B cell (primary cell): ENCODE measurements at regions not wholly inside any gene's neighbourhood (a gene's known extent, or its start where the extent isn't known, plus 50 kb on each side); places are given as distances from the start of the nearest gene placed in this dataset.

ENCODE experiments used
- ATAC-seq: fragments of 200-7000 bp; cut with Tn5 transposase; one replicate; pipeline ENCODE4 v1.10.0; 2021; ENCODE audit warnings: low read depth, mild to moderate bottlenecking, moderate number of reproducible peaks, moderate library complexity
- CTCF ChIA-PET: fragments of 350-600 bp; sonication (Branson Sonifier 250); formaldehyde crosslinking; loops from one replicate; lab custom pipeline; 2021; ENCODE audit warnings: antibody characterized with exemption, inconsistent platforms; lab: Charles Lee
- POLR2A ChIA-PET: fragments of 350-600 bp; sonication (Branson Sonifier 250); formaldehyde crosslinking; loops from one replicate; lab custom pipeline; 2021; ENCODE audit warnings: antibody characterized with exemption; lab: Charles Lee
- DNase-seq: peaks from one replicate; pipeline ENCODE4 v3.0.0; 2013
- H2AFZ ChIP-seq: 2 replicates; pipeline ENCODE4 v1.6.1; 2012; ENCODE audit warnings: mild to moderate bottlenecking, low read depth, low read length; ENCODE audit not compliant: insufficient read depth, poor library complexity, severe bottlenecking
- H3K27ac ChIP-seq, 2 donors: 1 replicate in 1 of 2; 2 replicates in 1 of 2; pipeline ENCODE4 v1.5.1; 2012 to 2013; ENCODE audit warnings: low read length in 2 of 2, mild to moderate bottlenecking in 2 of 2, moderate library complexity in 1 of 2
- H3K27me3 ChIP-seq, 4 experiments: fragments of 200-600 bp in 1 of 4; sonication (generic) in 1 of 4; replicated peaks in 1 of 4; 1 replicate in 2 of 4; 2 replicates in 2 of 4; pipeline versions ENCODE4 v1.6.1 to v1.7.0; 2013 to 2016; ENCODE audit warnings: low read length in 3 of 4, mild to moderate bottlenecking in 2 of 4, mixed read lengths in 1 of 4, moderate library complexity in 1 of 4; ENCODE audit not compliant: insufficient read depth in 4 of 4, control insufficient read depth in 3 of 4; ENCODE audit errors: control extremely low read depth in 1 of 4
- H3K36me3 ChIP-seq, 2 experiments: replicated peaks in 1 of 2; 1 replicate in 1 of 2; 2 replicates in 1 of 2; pipeline versions ENCODE4 v1.6.1 to v1.7.1; 2013; ENCODE audit warnings: low read length in 1 of 2; ENCODE audit not compliant: insufficient read depth in 2 of 2, control insufficient read depth in 1 of 2; ENCODE audit errors: control extremely low read depth in 1 of 2, extremely low read depth in 1 of 2
- H3K4me1 ChIP-seq, 2 donors: fragments of 200-600 bp in 1 of 2; sonication (generic) in 1 of 2; 1 replicate in 1 of 2; 2 replicates in 1 of 2; pipeline versions ENCODE4 v1.5.1 to v1.6.1; 2013 to 2017; ENCODE audit warnings: low read length in 2 of 2; ENCODE audit not compliant: control insufficient read depth in 2 of 2, insufficient read depth in 2 of 2
- H3K4me2 ChIP-seq: replicated peaks from 2 replicates; pipeline ENCODE3; 2012; ENCODE audit warnings: mild to moderate bottlenecking, low read depth, low read length; ENCODE audit not compliant: poor library complexity, severe bottlenecking
- H3K4me3 ChIP-seq, 5 experiments: fragments of 200-600 bp in 1 of 5; sonication (generic) in 1 of 5; 1 replicate in 3 of 5; 2 replicates in 2 of 5; pipeline versions ENCODE4 v1.5.1 to v1.7.0; 2011 to 2016; ENCODE audit warnings: low read length in 4 of 5, mild to moderate bottlenecking in 4 of 5, low read depth in 2 of 5, control low read depth in 1 of 5, moderate library complexity in 1 of 5; ENCODE audit not compliant: insufficient read depth in 1 of 5; ENCODE audit errors: control extremely low read depth in 1 of 5, extremely low read depth in 1 of 5
- H3K79me2 ChIP-seq: fragments of 200-600 bp; sonication (generic); one replicate; pipeline ENCODE4 v1.6.0; 2016; ENCODE audit warnings: low read length; ENCODE audit not compliant: control insufficient read depth, insufficient read depth
- H3K9ac ChIP-seq: fragments of 200-600 bp; sonication (generic); 2 replicates; pipeline ENCODE4 v1.6.1; 2017; ENCODE audit warnings: mild to moderate bottlenecking, low read length, moderate library complexity
- H3K9me3 ChIP-seq, 3 donors: one replicate each; pipeline versions ENCODE4 v1.6.1 to v1.7.1; 2013; ENCODE audit warnings: low read length in 2 of 3; ENCODE audit not compliant: control insufficient read depth in 2 of 3, insufficient read depth in 1 of 3; ENCODE audit errors: control extremely low read depth in 1 of 3
- H4K20me1 ChIP-seq: 2 replicates; pipeline ENCODE4 v1.6.0; 2012; ENCODE audit warnings: mild to moderate bottlenecking, low read length; ENCODE audit not compliant: insufficient read depth, control insufficient read depth, poor library complexity, severe bottlenecking
- H3K27ac Mint-ChIP-seq: one replicate; pipeline ENCODE4 v1.8.0; 2021; ENCODE audit warnings: mixed read lengths
- H3K27me3 Mint-ChIP-seq: one replicate; pipeline ENCODE4 v1.8.0; 2021; ENCODE audit warnings: mixed read lengths
- H3K4me1 Mint-ChIP-seq: one replicate; pipeline ENCODE4 v1.8.0; 2021; ENCODE audit warnings: mixed read lengths
- H3K4me3 Mint-ChIP-seq: one replicate; pipeline ENCODE4 v1.8.0; 2021; ENCODE audit warnings: mixed read lengths
- H3K9me3 Mint-ChIP-seq: one replicate; pipeline ENCODE4 v1.8.0; 2022; ENCODE audit warnings: mixed read lengths; ENCODE audit not compliant: insufficient read depth
- EZH2 ChIP-seq: IDR thresholded peaks from 2 replicates; pipeline ENCODE4 v1.6.1; 2012; ENCODE audit warnings: borderline replicate concordance, low read depth, mild to moderate bottlenecking, moderate library complexity, low read length; ENCODE audit not compliant: insufficient read depth, poor library complexity, severe bottlenecking
- WGBS: methylation state at CpG from one replicate; pipeline ENCODE4 v1.1.5; 2013; ENCODE audit warnings: missing lambda C conversion rate; ENCODE audit not compliant: insufficient coverage; 5-methylcytosine and 5-hydroxymethylcytosine counted together
- intact Hi-C: fragments of 100-400 bp; cut with micrococcal nuclease; formaldehyde crosslinking; loops from one replicate; pipeline ENCODE4 v1.10.0; 2022
- TF ChIP-seq, protein P1 (sequence below): fragments of 200-600 bp; IDR thresholded peaks from one replicate; pipeline ENCODE4 v1.8.0; 2022; ENCODE audit warnings: antibody characterized with exemption, mild to moderate bottlenecking

GRCh38 chr6:4356899-4357659 lies 221.7 kb upstream of the ECI2 start:
- no peaks in the 10 kb centered on the region for H4K20me1 ChIP-seq
- H3K79me2 ChIP-seq, result no peaks in the 10 kb centered on the region
- no peak overlapping the region for H3K27ac ChIP-seq
- intact Hi-C loops, result no loop called here
- H3K27me3 ChIP-seq, result peaks cover 0 to 5% (median 0%) of the 10 kb centered on the region in 4 experiments
- H3K4me1 Mint-ChIP-seq, result peaks cover 22% of the 10 kb centered on the region
- no peak for DNase-seq
- no peak for ATAC-seq
- TF ChIP-seq EZH2, result no peak
- TF ChIP-seq, protein P1, sequence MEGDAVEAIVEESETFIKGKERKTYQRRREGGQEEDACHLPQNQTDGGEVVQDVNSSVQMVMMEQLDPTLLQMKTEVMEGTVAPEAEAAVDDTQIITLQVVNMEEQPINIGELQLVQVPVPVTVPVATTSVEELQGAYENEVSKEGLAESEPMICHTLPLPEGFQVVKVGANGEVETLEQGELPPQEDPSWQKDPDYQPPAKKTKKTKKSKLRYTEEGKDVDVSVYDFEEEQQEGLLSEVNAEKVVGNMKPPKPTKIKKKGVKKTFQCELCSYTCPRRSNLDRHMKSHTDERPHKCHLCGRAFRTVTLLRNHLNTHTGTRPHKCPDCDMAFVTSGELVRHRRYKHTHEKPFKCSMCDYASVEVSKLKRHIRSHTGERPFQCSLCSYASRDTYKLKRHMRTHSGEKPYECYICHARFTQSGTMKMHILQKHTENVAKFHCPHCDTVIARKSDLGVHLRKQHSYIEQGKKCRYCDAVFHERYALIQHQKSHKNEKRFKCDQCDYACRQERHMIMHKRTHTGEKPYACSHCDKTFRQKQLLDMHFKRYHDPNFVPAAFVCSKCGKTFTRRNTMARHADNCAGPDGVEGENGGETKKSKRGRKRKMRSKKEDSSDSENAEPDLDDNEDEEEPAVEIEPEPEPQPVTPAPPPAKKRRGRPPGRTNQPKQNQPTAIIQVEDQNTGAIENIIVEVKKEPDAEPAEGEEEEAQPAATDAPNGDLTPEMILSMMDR, result no peak
- peaks cover 0 to 5% (median 0%) of the 10 kb centered on the region in 3 donors for H3K9me3 ChIP-seq
- WGBS, result 87% methylated on average over 6 of the region's 7 CpGs
- no peak overlapping the region for H3K4me2 ChIP-seq
- peaks cover 11 to 14% of the 10 kb centered on the region in 2 donors for H3K4me1 ChIP-seq
- no peak overlapping the region for H3K27ac Mint-ChIP-seq
- H3K4me3 Mint-ChIP-seq, result no peak overlapping the region
- peaks cover 18% of the 10 kb centered on the region for H3K27me3 Mint-ChIP-seq
- ChIA-PET CTCF (no interaction called here), POLR2A (no interaction called here)
- no peaks in the 10 kb centered on the region for H3K36me3 ChIP-seq
- H3K4me3 ChIP-seq, result no peak overlapping the region
- H3K9ac ChIP-seq, result no peak overlapping the region
- H3K9me3 Mint-ChIP-seq, result peaks cover 2% of the 10 kb centered on the region
- no peak overlapping the region for H2AFZ ChIP-seq

DNA sequence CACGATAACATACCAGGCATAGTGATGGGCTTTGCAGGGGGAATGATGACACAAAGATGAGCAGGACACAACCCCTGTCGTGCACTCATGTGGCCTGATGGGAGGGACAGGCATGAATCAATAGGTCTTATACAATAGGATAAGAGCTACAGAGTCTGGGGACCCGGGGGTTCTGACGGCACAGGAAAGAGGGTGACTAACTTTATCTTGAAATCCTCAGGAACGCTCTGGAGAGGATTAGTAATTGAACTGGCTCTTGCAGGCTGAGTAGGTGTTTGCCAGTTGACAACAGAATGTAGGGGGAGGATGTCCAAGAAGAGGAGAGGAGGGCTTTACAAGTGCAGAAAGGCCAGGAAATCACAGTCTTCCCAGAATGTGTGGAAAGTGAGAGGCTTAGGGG lies 219.9 kb upstream of the ECI2 start:
- CTCF ChIA-PET, result no interaction called here

More for the DNA sequence above, 219.9 kb upstream of the ECI2 start:
- H3K79me2 ChIP-seq, result no peaks in the 10 kb centered on the region
- no peak for TF ChIP-seq EZH2
- H3K4me2 ChIP-seq, result no peak overlapping the region
- H3K27me3 ChIP-seq, result peaks cover 0 to 5% (median 0%) of the 10 kb centered on the region in 4 experiments
- Mint-ChIP-seq H3K9me3 (peaks cover 2% of the 10 kb centered on the region), H3K27ac (no peak overlapping the region), H3K27me3 (peaks cover 27% of the 10 kb centered on the region), H3K4me3 (no peak overlapping the region), H3K4me1 (peaks cover 4% of the 10 kb centered on the region)
- H4K20me1 ChIP-seq, result no peaks in the 10 kb centered on the region
- intact Hi-C loops, result no loop called here
- no peak overlapping the region for H3K27ac ChIP-seq
- 92% methylated on average over 5 of the region's 5 CpGs for WGBS
- POLR2A ChIA-PET, result no interaction called here
- ATAC-seq (no peak), DNase-seq (no peak)
- no peak overlapping the region for H3K9ac ChIP-seq
- no peak overlapping the region for H2AFZ ChIP-seq
- no peak overlapping the region for H3K4me3 ChIP-seq
- peaks cover 4% of the 10 kb centered on the region in 2 donors for H3K4me1 ChIP-seq
- H3K9me3 ChIP-seq, result peaks cover 0 to 5% (median 0%) of the 10 kb centered on the region in 3 donors
- H3K36me3 ChIP-seq, result no peaks in the 10 kb centered on the region
